ENCODE measurements at regions not wholly inside any gene's neighbourhood (a gene's known extent, or its start where the extent isn't known, plus 50 kb on each side); places are given as distances from the start of the nearest gene placed in this dataset.
"Not testable (repeated sequence)": the region's sequence is repeated elsewhere in the genome, so short reads cannot be mapped to it uniquely, and the experiment has no call there.

GRCh38 chr15:81889485-81889881 lies 156.3 kb downstream of the MEX3B start:
- no peak for DNase-seq (ENCODE audit: low read depth, low spot score)
- no peak for TF ChIP-seq POLR2AphosphoS5 (IDR thresholded peaks at IDR 0.05; ENCODE audit: borderline replicate concordance, low read depth, low read length)
- TF ChIP-seq FOXP2 (optimal IDR thresholded peaks at IDR 0.05; ENCODE audit: control extremely low read depth, extremely low read length, insufficient read depth), result no peak
- TF ChIP-seq EZH2 (IDR thresholded peaks at IDR 0.05), result no peak

GRCh38 chr15:81888748-81889484 lies 156.9 kb downstream of the MEX3B start:
- no peak for DNase-seq (ENCODE audit: low read depth, low spot score)

More at GRCh38 chr15:81889485-81889881, 156.3 kb downstream of the MEX3B start:
- no peak overlapping the region for H3K4me3 ChIP-seq
- H3K9me3 ChIP-seq (ENCODE audit: low read depth, low read length), result no peaks in the 10 kb centered on the region
- H3K9ac ChIP-seq (ENCODE audit: insufficient read length), result no peak overlapping the region
- no peak overlapping the region for H3K27ac ChIP-seq
- H3K36me3 ChIP-seq (ENCODE audit: insufficient read depth, low read length), result no peaks in the 10 kb centered on the region

GRCh38 chr15:81887912-81888311 lies 157.9 kb downstream of the MEX3B start:
- Histone ChIP-seq H3K4me3 (no peak overlapping the region), H3K27ac (no peak overlapping the region), H3K9ac (ENCODE audit: insufficient read length) (no peak overlapping the region), H3K9me3 (ENCODE audit: low read depth, low read length) (no peaks in the 10 kb centered on the region), H3K36me3 (ENCODE audit: insufficient read depth, low read length) (no peaks in the 10 kb centered on the region)
- no peak for DNase-seq (ENCODE audit: low read depth, low spot score)
- no peak for TF ChIP-seq EZH2 (IDR thresholded peaks at IDR 0.05)
- TF ChIP-seq POLR2AphosphoS5 (IDR thresholded peaks at IDR 0.05; ENCODE audit: borderline replicate concordance, low read depth, low read length), result no peak
- TF ChIP-seq FOXP2 (optimal IDR thresholded peaks at IDR 0.05; ENCODE audit: control extremely low read depth, extremely low read length, insufficient read depth), result no peak

More at GRCh38 chr15:81888748-81889484, 156.9 kb downstream of the MEX3B start:
- Histone ChIP-seq H3K27ac (no peak overlapping the region), H3K36me3 (ENCODE audit: insufficient read depth, low read length) (no peaks in the 10 kb centered on the region), H3K9ac (ENCODE audit: insufficient read length) (no peak overlapping the region), H3K4me3 (no peak overlapping the region), H3K9me3 (ENCODE audit: low read depth, low read length) (no peaks in the 10 kb centered on the region)
- TF ChIP-seq FOXP2 (optimal IDR thresholded peaks at IDR 0.05; ENCODE audit: control extremely low read depth, extremely low read length, insufficient read depth) (no peak), EZH2 (IDR thresholded peaks at IDR 0.05) (no peak), POLR2AphosphoS5 (IDR thresholded peaks at IDR 0.05; ENCODE audit: borderline replicate concordance, low read depth, low read length) (no peak)

GRCh38 chr15:81887188-81887587 lies 158.6 kb downstream of the MEX3B start:
- not testable (repeated sequence) for DNase-seq (ENCODE audit: low read depth, low spot score); H3K9me3 ChIP-seq (ENCODE audit: low read depth, low read length); H3K36me3 ChIP-seq (ENCODE audit: insufficient read depth, low read length); H3K9ac ChIP-seq (ENCODE audit: insufficient read length); H3K27ac ChIP-seq; H3K4me3 ChIP-seq

- TF ChIP-seq FOXP2 (optimal IDR thresholded peaks at IDR 0.05; ENCODE audit: control extremely low read depth, extremely low read length, insufficient read depth), result no peak
- no peak for TF ChIP-seq POLR2AphosphoS5 (IDR thresholded peaks at IDR 0.05; ENCODE audit: borderline replicate concordance, low read depth, low read length)
- TF ChIP-seq EZH2 (IDR thresholded peaks at IDR 0.05), result no peak
- Histone ChIP-seq H3K27ac (no peak overlapping the region), H3K4me3 (no peak overlapping the region), H3K36me3 (ENCODE audit: insufficient read depth, low read length) (no peaks in the 10 kb centered on the region), H3K9ac (ENCODE audit: insufficient read length) (no peak overlapping the region), H3K9me3 (ENCODE audit: low read depth, low read length) (no peaks in the 10 kb centered on the region)
- no peak for DNase-seq (ENCODE audit: low read depth, low spot score)
These were observed 159.2 kb downstream of the MEX3B start for GRCh38 chr15:81886591-81886990.

GRCh38 chr15:81886080-81886479 lies 159.7 kb downstream of the MEX3B start:
- no peaks in the 10 kb centered on the region for H3K9me3 ChIP-seq (ENCODE audit: low read depth, low read length)
- H3K9ac ChIP-seq (ENCODE audit: insufficient read length), result no peak overlapping the region
- no peaks in the 10 kb centered on the region for H3K36me3 ChIP-seq (ENCODE audit: insufficient read depth, low read length)
- H3K4me3 ChIP-seq, result no peak overlapping the region
- no peak overlapping the region for H3K27ac ChIP-seq
- TF ChIP-seq FOXP2 (optimal IDR thresholded peaks at IDR 0.05; ENCODE audit: control extremely low read depth, extremely low read length, insufficient read depth) (no peak), POLR2AphosphoS5 (IDR thresholded peaks at IDR 0.05; ENCODE audit: borderline replicate concordance, low read depth, low read length) (no peak), EZH2 (IDR thresholded peaks at IDR 0.05) (no peak)
- DNase-seq (ENCODE audit: low read depth, low spot score), result no peak

- DNase-seq (ENCODE audit: low read depth, low spot score), result no peak
- Histone ChIP-seq H3K9ac (ENCODE audit: insufficient read length) (no peak overlapping the region), H3K9me3 (ENCODE audit: low read depth, low read length) (no peaks in the 10 kb centered on the region), H3K27ac (no peak overlapping the region), H3K4me3 (no peak overlapping the region), H3K36me3 (ENCODE audit: insufficient read depth, low read length) (no peaks in the 10 kb centered on the region)
- TF ChIP-seq FOXP2 (optimal IDR thresholded peaks at IDR 0.05; ENCODE audit: control extremely low read depth, extremely low read length, insufficient read depth) (no peak), EZH2 (IDR thresholded peaks at IDR 0.05) (no peak), POLR2AphosphoS5 (IDR thresholded peaks at IDR 0.05; ENCODE audit: borderline replicate concordance, low read depth, low read length) (no peak)
These were observed 160.7 kb downstream of the MEX3B start for GRCh38 chr15:81885135-81885534.

- Histone ChIP-seq H3K9ac (ENCODE audit: insufficient read length) (no peak overlapping the region), H3K4me3 (no peak overlapping the region), H3K27ac (no peak overlapping the region), H3K9me3 (ENCODE audit: low read depth, low read length) (no peaks in the 10 kb centered on the region), H3K36me3 (ENCODE audit: insufficient read depth, low read length) (no peaks in the 10 kb centered on the region)
- DNase-seq (ENCODE audit: low read depth, low spot score), result no peak
- no peak for TF ChIP-seq EZH2 (IDR thresholded peaks at IDR 0.05)
- no peak for TF ChIP-seq FOXP2 (optimal IDR thresholded peaks at IDR 0.05; ENCODE audit: control extremely low read depth, extremely low read length, insufficient read depth)
- no peak for TF ChIP-seq POLR2AphosphoS5 (IDR thresholded peaks at IDR 0.05; ENCODE audit: borderline replicate concordance, low read depth, low read length)
These were observed 163.3 kb downstream of the MEX3B start for GRCh38 chr15:81882504-81882903.

GRCh38 chr15:81880833-81881232 lies 165.0 kb downstream of the MEX3B start:
- Histone ChIP-seq H3K9me3 (ENCODE audit: low read depth, low read length) (no peaks in the 10 kb centered on the region), H3K9ac (ENCODE audit: insufficient read length) (no peak overlapping the region), H3K4me3 (no peak overlapping the region), H3K36me3 (ENCODE audit: insufficient read depth, low read length) (no peaks in the 10 kb centered on the region), H3K27ac (no peak overlapping the region)
- no peak for TF ChIP-seq EZH2 (IDR thresholded peaks at IDR 0.05)
- no peak for TF ChIP-seq FOXP2 (optimal IDR thresholded peaks at IDR 0.05; ENCODE audit: control extremely low read depth, extremely low read length, insufficient read depth)
- TF ChIP-seq POLR2AphosphoS5 (IDR thresholded peaks at IDR 0.05; ENCODE audit: borderline replicate concordance, low read depth, low read length), result no peak
- no peak for DNase-seq (ENCODE audit: low read depth, low spot score)

Measured in SK-N-MC (cell line).